Ishikawa (cell line): ENCODE measurements at regions not wholly inside any gene's neighbourhood (a gene's known extent, or its start where the extent isn't known, plus 50 kb on each side); places are given as distances from the start of the nearest gene placed in this dataset.

ENCODE experiments used
- CEBPB ChIP-seq: IDR thresholded peaks from 2 replicates; pipeline ENCODE4 v1.6.1; 2012
- CREB1 ChIP-seq: IDR thresholded peaks from 2 replicates; pipeline ENCODE4 v1.6.1; 2012; ENCODE audit warnings: low read depth
- EGR1 ChIP-seq: IDR thresholded peaks from 2 replicates; pipeline ENCODE4 v1.6.1; 2012
- EP300 ChIP-seq: IDR thresholded peaks from 2 replicates; pipeline ENCODE4 v1.6.1; 2012; ENCODE audit warnings: borderline replicate concordance
- FOXM1 ChIP-seq: IDR thresholded peaks from 2 replicates; pipeline ENCODE4 v1.6.1; 2012; ENCODE audit warnings: low read depth, borderline replicate concordance
- NFIC ChIP-seq: IDR thresholded peaks from 2 replicates; pipeline ENCODE4 v1.6.1; 2012
- RAD21 ChIP-seq: IDR thresholded peaks from 2 replicates; pipeline ENCODE4 v1.6.1; 2012; ENCODE audit warnings: low read depth
- TAF1 ChIP-seq: IDR thresholded peaks from 2 replicates; pipeline ENCODE4 v1.6.1; 2012; ENCODE audit warnings: low read depth, mild to moderate bottlenecking
- TCF12 ChIP-seq: IDR thresholded peaks from 2 replicates; pipeline ENCODE4 v1.6.1; 2012; ENCODE audit warnings: low read depth
- TEAD4 ChIP-seq: IDR thresholded peaks from 2 replicates; pipeline ENCODE4 v1.6.1; 2012
- YY1 ChIP-seq: IDR thresholded peaks from 2 replicates; pipeline ENCODE4 v1.6.1; 2012; ENCODE audit warnings: low read depth
- ZBTB7A ChIP-seq: IDR thresholded peaks from 2 replicates; pipeline ENCODE4 v1.6.1; 2012; ENCODE audit warnings: low read depth
- TF ChIP-seq, protein P1 (sequence below): IDR thresholded peaks from 2 replicates; pipeline ENCODE4 v1.6.1; 2012; ENCODE audit warnings: low read depth, mild to moderate bottlenecking
- TF ChIP-seq, protein P2 (sequence below): IDR thresholded peaks from 2 replicates; pipeline ENCODE4 v1.6.1; 2012
- TF ChIP-seq, protein P3 (sequence below): IDR thresholded peaks from 2 replicates; pipeline ENCODE4 v1.6.1; 2012

- no peak for TF ChIP-seq ZBTB7A
- TF ChIP-seq, protein P1, sequence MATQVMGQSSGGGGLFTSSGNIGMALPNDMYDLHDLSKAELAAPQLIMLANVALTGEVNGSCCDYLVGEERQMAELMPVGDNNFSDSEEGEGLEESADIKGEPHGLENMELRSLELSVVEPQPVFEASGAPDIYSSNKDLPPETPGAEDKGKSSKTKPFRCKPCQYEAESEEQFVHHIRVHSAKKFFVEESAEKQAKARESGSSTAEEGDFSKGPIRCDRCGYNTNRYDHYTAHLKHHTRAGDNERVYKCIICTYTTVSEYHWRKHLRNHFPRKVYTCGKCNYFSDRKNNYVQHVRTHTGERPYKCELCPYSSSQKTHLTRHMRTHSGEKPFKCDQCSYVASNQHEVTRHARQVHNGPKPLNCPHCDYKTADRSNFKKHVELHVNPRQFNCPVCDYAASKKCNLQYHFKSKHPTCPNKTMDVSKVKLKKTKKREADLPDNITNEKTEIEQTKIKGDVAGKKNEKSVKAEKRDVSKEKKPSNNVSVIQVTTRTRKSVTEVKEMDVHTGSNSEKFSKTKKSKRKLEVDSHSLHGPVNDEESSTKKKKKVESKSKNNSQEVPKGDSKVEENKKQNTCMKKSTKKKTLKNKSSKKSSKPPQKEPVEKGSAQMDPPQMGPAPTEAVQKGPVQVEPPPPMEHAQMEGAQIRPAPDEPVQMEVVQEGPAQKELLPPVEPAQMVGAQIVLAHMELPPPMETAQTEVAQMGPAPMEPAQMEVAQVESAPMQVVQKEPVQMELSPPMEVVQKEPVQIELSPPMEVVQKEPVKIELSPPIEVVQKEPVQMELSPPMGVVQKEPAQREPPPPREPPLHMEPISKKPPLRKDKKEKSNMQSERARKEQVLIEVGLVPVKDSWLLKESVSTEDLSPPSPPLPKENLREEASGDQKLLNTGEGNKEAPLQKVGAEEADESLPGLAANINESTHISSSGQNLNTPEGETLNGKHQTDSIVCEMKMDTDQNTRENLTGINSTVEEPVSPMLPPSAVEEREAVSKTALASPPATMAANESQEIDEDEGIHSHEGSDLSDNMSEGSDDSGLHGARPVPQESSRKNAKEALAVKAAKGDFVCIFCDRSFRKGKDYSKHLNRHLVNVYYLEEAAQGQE, result no peak
- TF ChIP-seq RAD21, result no peak
- TF ChIP-seq, protein P2, sequence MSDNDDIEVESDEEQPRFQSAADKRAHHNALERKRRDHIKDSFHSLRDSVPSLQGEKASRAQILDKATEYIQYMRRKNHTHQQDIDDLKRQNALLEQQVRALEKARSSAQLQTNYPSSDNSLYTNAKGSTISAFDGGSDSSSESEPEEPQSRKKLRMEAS, result no peak
- TF ChIP-seq, protein P3, sequence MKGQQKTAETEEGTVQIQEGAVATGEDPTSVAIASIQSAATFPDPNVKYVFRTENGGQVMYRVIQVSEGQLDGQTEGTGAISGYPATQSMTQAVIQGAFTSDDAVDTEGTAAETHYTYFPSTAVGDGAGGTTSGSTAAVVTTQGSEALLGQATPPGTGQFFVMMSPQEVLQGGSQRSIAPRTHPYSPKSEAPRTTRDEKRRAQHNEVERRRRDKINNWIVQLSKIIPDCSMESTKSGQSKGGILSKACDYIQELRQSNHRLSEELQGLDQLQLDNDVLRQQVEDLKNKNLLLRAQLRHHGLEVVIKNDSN, result no peak
- TF ChIP-seq NFIC, result no peak
- TF ChIP-seq TEAD4, result no peak
- TF ChIP-seq CEBPB, result no peak
- no peak for TF ChIP-seq TCF12
- no peak for TF ChIP-seq TAF1
- TF ChIP-seq FOXM1, result no peak
These were observed 89.6 kb downstream of the NAV1 start for GRCh38 chr1:201628490-201628889.

DNA sequence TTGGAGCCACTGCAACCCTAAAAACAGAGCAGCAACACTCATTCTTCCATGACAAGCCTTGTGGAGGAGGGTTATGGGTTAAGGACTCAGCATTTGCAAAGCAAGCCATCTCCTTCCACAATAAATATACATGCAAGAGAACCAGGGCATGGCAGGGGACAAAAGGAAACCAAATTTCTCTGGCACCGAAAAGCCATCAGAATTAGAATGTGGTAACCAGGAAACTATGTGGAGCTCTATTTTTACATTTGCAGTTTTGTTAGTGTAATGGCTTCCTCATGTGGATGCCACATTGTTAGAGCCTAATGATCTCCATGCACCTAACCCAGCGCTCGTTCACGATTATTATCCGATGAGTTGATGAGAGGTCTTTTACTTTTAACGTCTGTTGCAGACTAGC lies 91.7 kb downstream of the NAV1 start:
- TF ChIP-seq, protein P3, result no peak
- TF ChIP-seq, protein P2, result no peak
- TF ChIP-seq FOXM1 (no peak), YY1 (no peak), CEBPB (no peak), TEAD4 (no peak), TCF12 (no peak), ZBTB7A (no peak), TAF1 (no peak), RAD21 (no peak), EGR1 (no peak), EP300 (no peak), NFIC (no peak), CREB1 (no peak)
- TF ChIP-seq, protein P1, result no peak

DNA sequence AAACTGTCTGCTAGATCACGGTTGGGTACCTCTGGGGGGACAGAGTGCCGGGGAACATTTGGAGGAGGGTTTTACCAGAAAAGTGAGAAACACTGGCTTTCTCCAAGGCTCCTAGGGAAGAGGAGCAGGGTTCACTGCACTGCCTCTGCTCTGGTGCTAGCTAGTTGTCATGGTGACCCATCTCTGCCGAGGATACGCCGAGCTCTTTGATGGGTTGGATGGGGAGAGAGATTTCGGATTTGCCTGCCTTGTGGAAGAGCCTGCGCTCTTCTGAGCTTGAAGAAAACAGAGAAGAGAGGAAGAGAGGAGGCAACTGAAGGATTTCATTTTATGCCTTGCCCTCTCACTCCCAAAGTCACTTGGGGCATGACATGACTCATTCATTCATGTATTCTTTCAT lies 92.1 kb downstream of the NAV1 start:
- TF ChIP-seq ZBTB7A, result no peak
- no peak for TF ChIP-seq EGR1
- TF ChIP-seq CREB1, result no peak
- TF ChIP-seq, protein P3, result no peak
- no peak for TF ChIP-seq CEBPB

GRCh38 chr1:201632364-201632952 lies 93.5 kb downstream of the NAV1 start:
- TF ChIP-seq ZBTB7A, result no peak
- TF ChIP-seq CREB1, result no peak
- TF ChIP-seq YY1, result no peak
- no peak for TF ChIP-seq RAD21
- no peak for TF ChIP-seq NFIC
- TF ChIP-seq, protein P3, result no peak
- no peak for TF ChIP-seq EP300
- no peak for TF ChIP-seq FOXM1
- TF ChIP-seq, protein P2, result no peak
- TF ChIP-seq EGR1, result no peak
- TF ChIP-seq TAF1, result no peak

DNA sequence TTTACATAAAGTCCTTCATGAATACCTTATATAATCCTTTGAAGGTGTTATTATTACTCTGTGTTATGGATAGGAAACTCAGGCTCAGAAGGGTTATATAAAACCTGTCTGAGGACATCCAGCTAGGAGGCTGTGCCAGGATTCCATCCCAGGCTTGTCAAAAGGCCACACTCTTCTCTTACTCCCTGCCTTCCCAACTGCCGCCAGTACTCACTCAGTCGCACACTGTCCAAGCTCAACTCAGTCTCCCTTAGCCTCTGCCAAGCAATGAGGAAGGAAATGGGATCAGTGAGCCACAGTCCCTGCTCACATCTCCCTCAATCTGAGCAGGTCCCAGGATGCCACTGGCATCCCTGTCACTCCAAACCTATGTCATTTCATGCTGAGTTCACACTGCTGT lies 94.4 kb downstream of the NAV1 start:
- TF ChIP-seq TCF12 (no peak), CREB1 (no peak), TAF1 (no peak), TEAD4 (no peak), ZBTB7A (no peak), EGR1 (no peak), YY1 (no peak), EP300 (no peak), NFIC (no peak), CEBPB (no peak), RAD21 (no peak), FOXM1 (no peak)
- TF ChIP-seq, protein P3, result no peak
- TF ChIP-seq, protein P1, result no peak
